Endodermal cell (in vitro differentiated cells): ENCODE measurements at regions not wholly inside any gene's neighbourhood (a gene's known extent, or its start where the extent isn't known, plus 50 kb on each side); places are given as distances from the start of the nearest gene placed in this dataset.

Experiments
- DNase-seq: peaks from one replicate; pipeline ENCODE4 v3.0.0-alpha.2; 2017
- H3K27ac ChIP-seq: 2 replicates; pipeline ENCODE4 v1.5.1; 2013; ENCODE audit warnings: mild to moderate bottlenecking, low read depth, low read length, moderate library complexity
- H3K27me3 ChIP-seq: 2 replicates; pipeline ENCODE4 v1.6.1; 2013; ENCODE audit warnings: mild to moderate bottlenecking, low read length, moderate library complexity; ENCODE audit not compliant: insufficient read depth, control insufficient read depth, poor library complexity, severe bottlenecking
- H3K36me3 ChIP-seq: 2 replicates; pipeline ENCODE4 v1.7.0; 2013; ENCODE audit warnings: mild to moderate bottlenecking, low read length, moderate library complexity; ENCODE audit not compliant: control insufficient read depth, insufficient read depth
- H3K4me1 ChIP-seq: one replicate; pipeline ENCODE4 v1.7.0; 2013; ENCODE audit warnings: low read length; ENCODE audit not compliant: control insufficient read depth, insufficient read depth
- H3K4me3 ChIP-seq: 2 replicates; pipeline ENCODE4 v1.5.1; 2013; ENCODE audit warnings: mild to moderate bottlenecking, low read length, moderate library complexity
- H3K9ac ChIP-seq: 2 replicates; pipeline ENCODE4 v1.6.1; 2013; ENCODE audit warnings: mild to moderate bottlenecking, low read length, moderate library complexity; ENCODE audit not compliant: poor library complexity, severe bottlenecking; ENCODE audit errors: extremely low read depth
- H3K9me3 ChIP-seq: 2 replicates; pipeline ENCODE4 v1.6.1; 2013; ENCODE audit warnings: mild to moderate bottlenecking, low read length, moderate library complexity; ENCODE audit not compliant: control insufficient read depth
- H3K27ac Mint-ChIP-seq: 2 replicates; pipeline ENCODE4 v1.8.0; 2020; ENCODE audit warnings: mixed read lengths
- H3K27me3 Mint-ChIP-seq: 2 replicates; pipeline ENCODE4 v1.8.0; 2021; ENCODE audit warnings: mild to moderate bottlenecking, mixed read lengths; ENCODE audit not compliant: insufficient read depth
- H3K36me3 Mint-ChIP-seq: 2 replicates; pipeline ENCODE4 v1.8.0; 2020; ENCODE audit warnings: low read depth, mixed read lengths
- H3K4me1 Mint-ChIP-seq: 2 replicates; pipeline ENCODE4 v1.8.0; 2020; ENCODE audit warnings: mixed read lengths
- H3K4me3 Mint-ChIP-seq: 2 replicates; pipeline ENCODE4 v1.8.0; 2020; ENCODE audit warnings: mild to moderate bottlenecking, moderate library complexity, mixed read lengths
- H3K9me3 Mint-ChIP-seq: 2 replicates; pipeline ENCODE4 v1.8.0; 2020; ENCODE audit warnings: mild to moderate bottlenecking, mixed read lengths
- WGBS, 2 experiments: methylation state at CpG; one replicate each; pipeline versions ENCODE4 v1.1.5 to v1.1.7; 2013; ENCODE audit warnings: missing lambda C conversion rate in 2 of 2, mixed read lengths in 1 of 2; ENCODE audit not compliant: insufficient coverage in 1 of 2, insufficient read length in 1 of 2; 5-methylcytosine and 5-hydroxymethylcytosine counted together
- TF ChIP-seq, protein P1 (sequence below): fragments of 200-600 bp; sonication (generic); conservative IDR thresholded peaks from 2 replicates; pipeline ENCODE4 v1.5.0; 2021; ENCODE audit warnings: antibody characterized with exemption, mild to moderate bottlenecking

DNA sequence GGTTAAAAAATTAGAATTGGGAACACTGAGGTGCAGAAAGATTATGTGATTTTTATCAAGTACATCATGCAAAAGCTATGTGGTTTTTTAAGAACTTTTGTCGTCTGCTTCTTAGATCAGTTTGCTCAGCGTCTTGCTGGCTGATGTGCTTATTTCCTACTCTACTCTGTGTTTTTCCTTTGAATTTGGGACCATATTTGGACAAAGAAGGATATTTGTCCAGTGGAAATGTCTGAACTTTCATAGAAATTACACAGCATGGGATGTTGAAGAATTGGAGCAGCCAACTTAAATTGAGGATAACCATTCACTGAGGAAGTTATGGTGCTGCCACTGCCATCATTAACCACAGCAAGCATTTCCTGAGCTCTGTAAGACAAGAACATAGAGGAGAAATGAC lies 252.8 kb upstream of the HS3ST5 start:
- H3K4me3 ChIP-seq = no peak overlapping the region
- TF ChIP-seq, protein P1, sequence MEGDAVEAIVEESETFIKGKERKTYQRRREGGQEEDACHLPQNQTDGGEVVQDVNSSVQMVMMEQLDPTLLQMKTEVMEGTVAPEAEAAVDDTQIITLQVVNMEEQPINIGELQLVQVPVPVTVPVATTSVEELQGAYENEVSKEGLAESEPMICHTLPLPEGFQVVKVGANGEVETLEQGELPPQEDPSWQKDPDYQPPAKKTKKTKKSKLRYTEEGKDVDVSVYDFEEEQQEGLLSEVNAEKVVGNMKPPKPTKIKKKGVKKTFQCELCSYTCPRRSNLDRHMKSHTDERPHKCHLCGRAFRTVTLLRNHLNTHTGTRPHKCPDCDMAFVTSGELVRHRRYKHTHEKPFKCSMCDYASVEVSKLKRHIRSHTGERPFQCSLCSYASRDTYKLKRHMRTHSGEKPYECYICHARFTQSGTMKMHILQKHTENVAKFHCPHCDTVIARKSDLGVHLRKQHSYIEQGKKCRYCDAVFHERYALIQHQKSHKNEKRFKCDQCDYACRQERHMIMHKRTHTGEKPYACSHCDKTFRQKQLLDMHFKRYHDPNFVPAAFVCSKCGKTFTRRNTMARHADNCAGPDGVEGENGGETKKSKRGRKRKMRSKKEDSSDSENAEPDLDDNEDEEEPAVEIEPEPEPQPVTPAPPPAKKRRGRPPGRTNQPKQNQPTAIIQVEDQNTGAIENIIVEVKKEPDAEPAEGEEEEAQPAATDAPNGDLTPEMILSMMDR = no peak
- no peaks in the 10 kb centered on the region for H3K36me3 ChIP-seq
- WGBS, 2 experiments = 94% methylated on average over 2 of the region's 2 CpGs
- H3K4me1 Mint-ChIP-seq = no peaks in the 10 kb centered on the region
- no peaks in the 10 kb centered on the region for H3K27me3 Mint-ChIP-seq
- no peak overlapping the region for H3K27ac Mint-ChIP-seq
- H3K4me1 ChIP-seq = no peaks in the 10 kb centered on the region
- H3K27ac ChIP-seq = no peak overlapping the region
- no peaks in the 10 kb centered on the region for H3K36me3 Mint-ChIP-seq
- H3K4me3 Mint-ChIP-seq = no peak overlapping the region
- DNase-seq = no peak
- H3K27me3 ChIP-seq = no peaks in the 10 kb centered on the region
- H3K9ac ChIP-seq = no peak overlapping the region
- peaks cover 9% of the 10 kb centered on the region for H3K9me3 ChIP-seq
- peaks cover 3% of the 10 kb centered on the region for H3K9me3 Mint-ChIP-seq

DNA sequence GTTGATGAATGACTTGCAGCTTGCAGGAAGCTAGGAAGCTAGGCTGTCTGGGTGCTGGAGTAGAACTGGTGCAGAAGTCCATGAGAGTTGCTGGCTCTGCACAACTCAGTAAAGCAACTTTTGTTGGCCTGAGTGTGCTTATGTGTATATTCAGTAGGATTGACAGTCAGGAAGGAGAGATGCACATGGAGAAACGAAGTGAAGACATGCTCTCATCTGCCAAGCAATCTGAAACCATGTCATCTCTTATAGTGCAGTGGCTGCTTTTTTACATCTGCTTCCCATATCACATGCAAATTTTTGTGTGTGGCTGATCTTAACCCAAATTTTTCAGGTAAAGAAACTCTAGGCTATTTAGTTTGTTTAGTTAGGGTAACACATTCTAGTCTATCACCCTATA lies 252.4 kb upstream of the HS3ST5 start:
- Histone ChIP-seq H3K27me3 (no peaks in the 10 kb centered on the region), H3K4me1 (no peaks in the 10 kb centered on the region), H3K27ac (no peak overlapping the region), H3K4me3 (no peak overlapping the region), H3K36me3 (no peaks in the 10 kb centered on the region), H3K9ac (no peak overlapping the region), H3K9me3 (peaks cover 9% of the 10 kb centered on the region)
- H3K9me3 Mint-ChIP-seq = peaks cover 3% of the 10 kb centered on the region
- no peaks in the 10 kb centered on the region for H3K27me3 Mint-ChIP-seq
- WGBS, 2 experiments = 88% methylated on average over 1 of the region's 1 CpG; no CpG with 5 or more reads in 1 of the 2 experiments
- TF ChIP-seq, protein P1 = no peak
- H3K36me3 Mint-ChIP-seq = no peaks in the 10 kb centered on the region
- H3K4me1 Mint-ChIP-seq = no peaks in the 10 kb centered on the region
- H3K27ac Mint-ChIP-seq = no peak overlapping the region
- no peak for DNase-seq
- H3K4me3 Mint-ChIP-seq = no peak overlapping the region

DNA sequence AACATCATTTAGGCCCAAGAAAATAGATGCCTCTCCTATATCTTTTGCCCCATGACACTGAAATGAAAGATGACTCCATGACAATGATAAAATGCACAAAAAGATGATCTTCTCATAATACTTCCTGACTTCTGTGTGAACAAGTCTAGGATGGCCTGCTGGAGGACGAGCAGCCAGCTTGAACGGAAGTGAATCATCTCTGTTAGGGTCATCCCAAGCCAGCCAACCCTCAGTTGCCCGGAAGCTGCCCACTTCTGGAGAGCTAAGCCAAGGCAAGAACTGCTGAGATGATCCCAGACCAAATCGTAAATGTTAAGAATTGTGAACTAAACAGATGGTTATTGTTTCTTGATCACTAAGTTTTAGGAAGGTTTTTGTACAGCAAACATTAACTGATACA lies 249.7 kb upstream of the HS3ST5 start:
- Histone ChIP-seq H3K36me3 (no peaks in the 10 kb centered on the region), H3K4me1 (no peaks in the 10 kb centered on the region), H3K9ac (no peak overlapping the region), H3K9me3 (peaks cover 9% of the 10 kb centered on the region), H3K27me3 (no peaks in the 10 kb centered on the region), H3K4me3 (no peak overlapping the region), H3K27ac (no peak overlapping the region)
- H3K27me3 Mint-ChIP-seq = no peaks in the 10 kb centered on the region
- TF ChIP-seq, protein P1 = no peak
- no peak overlapping the region for H3K4me3 Mint-ChIP-seq
- peaks cover 3% of the 10 kb centered on the region for H3K9me3 Mint-ChIP-seq
- 89 to 94% methylated on average over 2 to 4 of the region's 4 CpGs for whole genome bisulfite sequencing, 2 experiments
- H3K27ac Mint-ChIP-seq = no peak overlapping the region
- H3K36me3 Mint-ChIP-seq = no peaks in the 10 kb centered on the region
- DNase-seq = no peak
- no peaks in the 10 kb centered on the region for H3K4me1 Mint-ChIP-seq
